NB4 (cell line): ENCODE measurements at regions not wholly inside any gene's neighbourhood (a gene's known extent, or its start where the extent isn't known, plus 50 kb on each side); places are given as distances from the start of the nearest gene placed in this dataset.

Experiments used
- CTCF ChIP-seq: IDR thresholded peaks from one replicate; pipeline ENCODE4 v1.5.1; 2012; ENCODE audit warnings: low read depth, low read length
- POLR2A ChIP-seq: IDR thresholded peaks from 2 replicates; pipeline ENCODE4 v1.6.1; 2011; ENCODE audit warnings: mild to moderate bottlenecking; ENCODE audit not compliant: insufficient read length; ENCODE audit errors: extremely low read depth

GRCh38 chr14:66361013-66361412 is 125.2 kb upstream of the CCDC196 start:
- no peak for TF ChIP-seq POLR2A
- TF ChIP-seq CTCF, result no peak
